IMR-90 (cell line): ENCODE measurements at regions not wholly inside any gene's neighbourhood (a gene's known extent, or its start where the extent isn't known, plus 50 kb on each side); places are given as distances from the start of the nearest gene placed in this dataset.

Source experiments
- ATAC-seq: fragments of 200-7000 bp; cut with Tn5 transposase; 2 replicates; pipeline ENCODE4 v1.9.1; 2020; ENCODE audit warnings: low read depth, mild to moderate bottlenecking, moderate library complexity
- BruUV-seq: library from RNA; stranded (reverse); fragments of 400-500 nt; replicated peaks from 2 replicates; lab custom pipeline; 2021; lab: Mats Ljungman, UMichigan
- CTCF ChIA-PET: fragments of 300-600 bp; formaldehyde crosslinking; extraction: SDS; loops from one replicate; lab custom pipeline; 2021; ENCODE audit warnings: antibody characterized with exemption; lab: Yijun Ruan, JAX
- POLR2A ChIA-PET: fragments of 300-600 bp; sonication (Branson Sonifier 250); formaldehyde crosslinking; loops from one replicate; lab custom pipeline; 2022; ENCODE audit warnings: antibody characterized with exemption; ENCODE audit not compliant: unreplicated experiment; lab: Charles Lee
- DNase-seq: peaks from one replicate; pipeline ENCODE4 v3.0.0; 2013
- H2AFZ ChIP-seq: replicated peaks from 2 replicates; pipeline ENCODE3; 2013; ENCODE audit warnings: low read length, mild to moderate bottlenecking; ENCODE audit not compliant: poor library complexity
- H2AK5ac ChIP-seq: 2 replicates; pipeline ENCODE4 v1.6.1; 2013; ENCODE audit warnings: low read depth, low read length, inconsistent platforms
- H2AK9ac ChIP-seq: replicated peaks from 2 replicates; pipeline ENCODE3; 2013; ENCODE audit warnings: mild to moderate bottlenecking, low read depth, low read length, moderate library complexity; ENCODE audit not compliant: poor library complexity
- H2BK120ac ChIP-seq: 2 replicates; pipeline ENCODE4 v1.6.1; 2013; ENCODE audit warnings: low read depth, low read length, inconsistent platforms
- H2BK15ac ChIP-seq: 3 replicates; pipeline ENCODE4 v1.6.1; 2013; ENCODE audit warnings: low read depth, low read length, inconsistent platforms
- H2BK20ac ChIP-seq: 2 replicates; pipeline ENCODE4 v1.6.1; 2013; ENCODE audit warnings: low read depth, mild to moderate bottlenecking, inconsistent platforms, low read length, moderate library complexity
- H2BK5ac ChIP-seq: 2 replicates; pipeline ENCODE4 v1.6.1; 2013; ENCODE audit warnings: mild to moderate bottlenecking, low read depth, low read length, inconsistent platforms; ENCODE audit not compliant: poor library complexity, severe bottlenecking
- H3K14ac ChIP-seq: replicated peaks from 2 replicates; pipeline ENCODE4 v1.6.1; 2013; ENCODE audit warnings: low read depth, low read length, inconsistent platforms
- H3K18ac ChIP-seq: 2 replicates; pipeline ENCODE4 v1.6.1; 2013; ENCODE audit warnings: low read depth, low read length, control low read depth
- H3K23ac ChIP-seq: 2 replicates; pipeline ENCODE4 v1.6.1; 2013; ENCODE audit warnings: low read depth, low read length, inconsistent platforms
- H3K27ac ChIP-seq: 2 replicates; pipeline ENCODE4 v1.5.1; 2013; ENCODE audit warnings: mild to moderate bottlenecking, control low read depth, low read length; ENCODE audit not compliant: insufficient read depth
- H3K27me3 ChIP-seq: 2 replicates; pipeline ENCODE4 v1.6.1; 2013; ENCODE audit warnings: low read length; ENCODE audit not compliant: control insufficient read depth, insufficient read depth
- H3K36me3 ChIP-seq: 2 replicates; pipeline ENCODE4 v1.6.1; 2013; ENCODE audit warnings: low read length, mixed read lengths; ENCODE audit not compliant: control insufficient read depth, insufficient read depth
- H3K4ac ChIP-seq: 2 replicates; pipeline ENCODE4 v1.6.1; 2013; ENCODE audit warnings: low read depth, low read length, inconsistent platforms
- H3K4me1 ChIP-seq: 2 replicates; pipeline ENCODE4 v1.6.1; 2013; ENCODE audit warnings: low read length, mixed read lengths; ENCODE audit not compliant: control insufficient read depth, insufficient read depth
- H3K4me2 ChIP-seq: 2 replicates; pipeline ENCODE4 v1.6.1; 2013; ENCODE audit warnings: low read depth, mild to moderate bottlenecking, control low read depth, low read length, moderate library complexity
- H3K4me3 ChIP-seq: 2 replicates; pipeline ENCODE4 v1.5.1; 2013; ENCODE audit warnings: low read depth, mild to moderate bottlenecking, control low read depth, low read length, moderate library complexity; ENCODE audit not compliant: insufficient read depth
- H3K56ac ChIP-seq: 2 replicates; pipeline ENCODE4 v1.6.1; 2013; ENCODE audit warnings: low read length, inconsistent platforms; ENCODE audit not compliant: insufficient read depth; ENCODE audit errors: extremely low read depth
- H3K79me1 ChIP-seq, 2 experiments: 2 replicates each; pipeline ENCODE4 v1.6.1; 2013; ENCODE audit warnings: low read length in 2 of 2, inconsistent platforms in 1 of 2, low read depth in 1 of 2
- H3K9ac ChIP-seq: 2 replicates; pipeline ENCODE4 v1.6.1; 2013; ENCODE audit warnings: low read depth, low read length, control low read depth
- H3K9me1 ChIP-seq: 2 replicates; pipeline ENCODE4 v1.6.1; 2013; ENCODE audit warnings: low read length, inconsistent platforms; ENCODE audit not compliant: insufficient read depth
- H3K9me3 ChIP-seq: 2 replicates; pipeline ENCODE4 v1.6.1; 2013; ENCODE audit warnings: low read length; ENCODE audit not compliant: control insufficient read depth, insufficient read depth
- H4K20me1 ChIP-seq: 2 replicates; pipeline ENCODE4 v1.6.1; 2013; ENCODE audit warnings: low read length, inconsistent platforms; ENCODE audit not compliant: insufficient read depth
- H4K5ac ChIP-seq: 2 replicates; pipeline ENCODE4 v1.6.1; 2013; ENCODE audit warnings: mild to moderate bottlenecking, low read depth, low read length, control low read depth
- H4K8ac ChIP-seq, 2 experiments: 2 replicates each; pipeline ENCODE4 v1.6.1; 2013; ENCODE audit warnings: low read depth in 2 of 2, low read length in 2 of 2, control low read depth in 1 of 2, inconsistent platforms in 1 of 2
- H4K91ac ChIP-seq: 2 replicates; pipeline ENCODE4 v1.6.1; 2013; ENCODE audit warnings: low read depth, low read length, inconsistent platforms; ENCODE audit not compliant: insufficient read depth
- BHLHE40 ChIP-seq: fragments of 150-350 bp; IDR thresholded peaks from 2 replicates; pipeline ENCODE4 v1.6.1; 2016; ENCODE audit warnings: mild to moderate bottlenecking, low read depth, low read length
- CHD1 ChIP-seq: IDR thresholded peaks from 2 replicates; pipeline ENCODE4 v1.6.1; 2012; ENCODE audit warnings: low read depth, low read length, improper control_type of control experiment
- CTCF ChIP-seq: conservative IDR thresholded peaks from 2 replicates; pipeline ENCODE4 v1.5.1; 2012; ENCODE audit warnings: mild to moderate bottlenecking, low read depth, low read length, improper control_type of control experiment
- ELK1 ChIP-seq: fragments of 150-350 bp; IDR thresholded peaks from 2 replicates; pipeline ENCODE4 v1.6.1; 2016; ENCODE audit warnings: low read depth, mild to moderate bottlenecking, low read length, moderate library complexity, borderline replicate concordance
- MAZ ChIP-seq: IDR thresholded peaks from 2 replicates; pipeline ENCODE4 v1.6.1; 2012; ENCODE audit warnings: low read depth, mild to moderate bottlenecking, low read length, improper control_type of control experiment, moderate library complexity, borderline replicate concordance
- MXI1 ChIP-seq: IDR thresholded peaks from 2 replicates; pipeline ENCODE4 v1.6.1; 2012; ENCODE audit warnings: low read depth, mild to moderate bottlenecking, low read length, moderate library complexity, borderline replicate concordance
- NFE2L2 ChIP-seq: fragments of 150-350 bp; IDR thresholded peaks from 2 replicates; pipeline ENCODE4 v1.6.1; 2016; ENCODE audit warnings: low read depth, mild to moderate bottlenecking, low read length
- RAD21 ChIP-seq: IDR thresholded peaks from 2 replicates; pipeline ENCODE4 v1.6.1; 2012; ENCODE audit warnings: low read length, improper control_type of control experiment
- RCOR1 ChIP-seq: IDR thresholded peaks from 2 replicates; pipeline ENCODE4 v1.6.1; 2012; ENCODE audit warnings: mild to moderate bottlenecking, low read length, improper control_type of control experiment; ENCODE audit not compliant: insufficient replicate concordance
- RFX5 ChIP-seq: IDR thresholded peaks from 2 replicates; pipeline ENCODE4 v1.8.0; 2012; ENCODE audit warnings: low read depth, mild to moderate bottlenecking, low read length, moderate library complexity
- WGBS, 2 experiments: methylation state at CpG; one replicate each; pipeline versions ENCODE4 v1.1.5 to v1.1.7; 2013; ENCODE audit warnings: missing lambda C conversion rate in 2 of 2; ENCODE audit not compliant: insufficient read length in 1 of 2; ENCODE audit errors: extremely low coverage in 2 of 2; 5-methylcytosine and 5-hydroxymethylcytosine counted together
- dilution Hi-C: fragments of 300-500 bp; cut with HindIII; formaldehyde crosslinking; loops from one replicate; pipeline ENCODE4 v1.14.3; 2018; ENCODE audit warnings: low sequenced_read_pairs; ENCODE audit not compliant: unreplicated experiment
- in situ Hi-C: fragments of 300-500 bp; cut with MboI; formaldehyde crosslinking; loops from 3 replicates; pipeline ENCODE4 v1.14.3; 2019; ENCODE audit warnings: low sequenced_read_pairs, inconsistent platforms, mixed read lengths
- intact Hi-C: fragments of 100-400 bp; cut with micrococcal nuclease; formaldehyde crosslinking; loops from 2 replicates; pipeline ENCODE4 v1.10.0; 2022

GRCh38 chr3:106985721-106986120 is 391.5 kb upstream of the CCDC54 start:
- H2BK120ac ChIP-seq: no peak overlapping the region
- no peaks in the 10 kb centered on the region for H3K4me1 ChIP-seq
- no peak overlapping the region for H2AFZ ChIP-seq
- DNase-seq (no peak), ATAC-seq (no peak)
- no peaks in the 10 kb centered on the region for H3K36me3 ChIP-seq
- H2BK5ac ChIP-seq: no peak overlapping the region
- BruUV-seq: no TSS peak
- ChIA-PET CTCF (no interaction called here), POLR2A (no interaction called here)
- H3K27me3 ChIP-seq: no peaks in the 10 kb centered on the region; the same call in 1 of the 2 replicates
- H2BK20ac ChIP-seq: no peak overlapping the region
- H2AK5ac ChIP-seq: no peak overlapping the region
- H3K23ac ChIP-seq: no peak overlapping the region
- no peak overlapping the region for H2AK9ac ChIP-seq
- no peaks in the 10 kb centered on the region for H3K9me1 ChIP-seq
- no peak overlapping the region for H2BK15ac ChIP-seq
- H3K18ac ChIP-seq: no peak overlapping the region
- no peak overlapping the region for H3K4ac ChIP-seq
- H4K8ac ChIP-seq: no peak overlapping the region
- in situ Hi-C loops: no loop called here
- no peaks in the 10 kb centered on the region for H3K9me3 ChIP-seq
- WGBS, 2 experiments: no CpG with 5 or more reads among the region's 2 CpGs
- no peak overlapping the region for H3K4me3 ChIP-seq
- no peak overlapping the region for H3K27ac ChIP-seq
- no peaks in the 10 kb centered on the region for H4K20me1 ChIP-seq
- no peak for TF ChIP-seq MXI1
- no peak for TF ChIP-seq MAZ
- TF ChIP-seq RFX5: no peak
- TF ChIP-seq RCOR1: no peak
- TF ChIP-seq CHD1: no peak
- TF ChIP-seq NFE2L2: no peak
- TF ChIP-seq ELK1: no peak
- TF ChIP-seq BHLHE40: no peak
- no peak for TF ChIP-seq RAD21
- TF ChIP-seq CTCF: no peak
- H4K5ac ChIP-seq: no peak overlapping the region
- intact Hi-C loops: no loop called here
- H3K14ac ChIP-seq: no peak overlapping the region
- no peak overlapping the region for H3K9ac ChIP-seq
- H3K4me2 ChIP-seq: no peak overlapping the region
- no peak overlapping the region for H4K91ac ChIP-seq
- no peak overlapping the region for H3K56ac ChIP-seq
- H3K79me1 ChIP-seq: no peaks in the 10 kb centered on the region
- dilution Hi-C loops: no loop called here
